OCI-LY7 (cell line): ENCODE measurements at regions not wholly inside any gene's neighbourhood (a gene's known extent, or its start where the extent isn't known, plus 50 kb on each side); places are given as distances from the start of the nearest gene placed in this dataset.

Experiments used
- BruUV-seq: library from RNA; stranded (reverse); fragments of 400-500 nt; replicated peaks from 2 replicates; lab custom pipeline; 2021; lab: Mats Ljungman, UMichigan
- CTCF ChIA-PET: fragments of 300-600 bp; sonication (Branson Sonifier 250); formaldehyde crosslinking; loops from one replicate; lab custom pipeline; 2022; ENCODE audit warnings: antibody characterized with exemption; ENCODE audit not compliant: unreplicated experiment; lab: Charles Lee
- POLR2A ChIA-PET: fragments of 300-600 bp; sonication (Branson Sonifier 250); formaldehyde crosslinking; loops from one replicate; lab custom pipeline; 2022; ENCODE audit warnings: antibody characterized with exemption; lab: Charles Lee
- DNase-seq: peaks from one replicate; pipeline ENCODE4 v3.0.0-alpha.2; 2015; ENCODE audit warnings: low spot score
- H2AFZ ChIP-seq: fragments of 200-600 bp; sonication (generic), shearing (Covaris generic); 2 replicates; pipeline ENCODE4 v1.6.1; 2014; ENCODE audit warnings: mild to moderate bottlenecking, antibody characterized with exemption, low read length, moderate library complexity
- H3K27ac ChIP-seq: fragments of 200-600 bp; sonication (generic); 2 replicates; pipeline ENCODE4 v1.5.1; 2014; ENCODE audit warnings: mixed run types, low read depth, mild to moderate bottlenecking, moderate library complexity, low read length, inconsistent platforms; ENCODE audit not compliant: poor library complexity, severe bottlenecking
- H3K36me3 ChIP-seq: fragments of 200-600 bp; sonication (generic); 2 replicates; pipeline ENCODE4 v1.6.1; 2014; ENCODE audit warnings: mild to moderate bottlenecking, antibody characterized with exemption, low read length, moderate library complexity, mixed read lengths; ENCODE audit not compliant: insufficient read depth
- H3K4me1 ChIP-seq: fragments of 200-600 bp; sonication (generic); 2 replicates; pipeline ENCODE4 v1.5.1; 2014; ENCODE audit warnings: mild to moderate bottlenecking, low read length; ENCODE audit not compliant: insufficient read depth, poor library complexity, severe bottlenecking
- H3K4me2 ChIP-seq: fragments of 200-600 bp; sonication (generic); 2 replicates; pipeline ENCODE4 v1.6.1; 2014; ENCODE audit warnings: mild to moderate bottlenecking, low read length
- H3K4me3 ChIP-seq: fragments of 200-600 bp; sonication (generic); 2 replicates; pipeline ENCODE4 v1.5.1; 2014; ENCODE audit warnings: mild to moderate bottlenecking, low read depth, low read length; ENCODE audit not compliant: poor library complexity, severe bottlenecking
- H3K79me2 ChIP-seq: fragments of 200-600 bp; sonication (generic); 2 replicates; pipeline ENCODE4 v1.6.1; 2016; ENCODE audit warnings: low read depth, mild to moderate bottlenecking, low read length, moderate library complexity, mixed read lengths; ENCODE audit not compliant: insufficient read depth
- H3K9me2 ChIP-seq: fragments of 200-600 bp; sonication (generic); 2 replicates; pipeline ENCODE4 v1.6.1; 2016; ENCODE audit warnings: mild to moderate bottlenecking, low read length, mixed read lengths; ENCODE audit not compliant: insufficient read depth
- H3K9me3 ChIP-seq: fragments of 200-600 bp; sonication (generic); 2 replicates; pipeline ENCODE4 v1.6.1; 2014; ENCODE audit warnings: mild to moderate bottlenecking, mixed run types, low read length, mixed read lengths
- H4K20me1 ChIP-seq: fragments of 200-600 bp; sonication (generic); 2 replicates; pipeline ENCODE4 v1.6.1; 2014; ENCODE audit warnings: mild to moderate bottlenecking, antibody characterized with exemption, low read length, moderate library complexity, mixed read lengths; ENCODE audit not compliant: insufficient read depth
- CTCF ChIP-seq: fragments of 200-600 bp; sonication (generic); conservative IDR thresholded peaks from 2 replicates; pipeline ENCODE4 v1.5.1; 2014; ENCODE audit warnings: mild to moderate bottlenecking, antibody characterized with exemption, low read length, moderate library complexity, mixed read lengths
- EZH2phosphoT487 ChIP-seq: fragments of 200-600 bp; sonication (generic); IDR thresholded peaks from 2 replicates; pipeline ENCODE4 v1.6.1; 2018; ENCODE audit warnings: low read depth, borderline replicate concordance, mild to moderate bottlenecking, mixed run types, antibody characterized with exemption, low read length, moderate library complexity, mixed read lengths
- intact Hi-C: fragments of 100-400 bp; cut with micrococcal nuclease; formaldehyde crosslinking; loops from one replicate; pipeline ENCODE4 v1.10.0; 2022; ENCODE audit not compliant: unreplicated experiment

DNA sequence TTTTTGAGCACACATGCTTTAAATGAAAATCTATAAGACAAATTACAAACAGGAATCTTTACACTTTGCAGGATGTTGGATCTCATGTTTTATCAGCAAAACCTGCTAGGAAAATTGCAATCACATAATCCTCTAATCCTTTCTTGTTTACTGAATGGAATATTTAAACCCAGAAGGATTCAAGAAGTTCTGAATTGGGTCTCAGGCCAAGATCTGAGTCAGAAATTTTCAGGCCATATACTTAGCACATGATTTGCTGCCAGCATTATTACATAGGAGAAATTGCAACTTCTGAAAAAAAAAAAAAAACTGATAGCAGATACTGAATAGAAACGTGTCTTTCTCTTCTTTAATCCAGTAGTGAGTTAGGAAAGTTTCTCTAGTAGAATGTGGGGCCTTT is 1005.3 kb upstream of the POT1 start:
- TF ChIP-seq EZH2phosphoT487 (no peak), CTCF (no peak)
- no peak for DNase-seq
- Histone ChIP-seq H4K20me1 (no peaks in the 10 kb centered on the region), H3K4me3 (no peak overlapping the region), H3K9me3 (no peaks in the 10 kb centered on the region), H3K27ac (no peak overlapping the region), H2AFZ (no peak overlapping the region), H3K9me2 (no peaks in the 10 kb centered on the region), H3K79me2 (no peaks in the 10 kb centered on the region), H3K4me1 (no peaks in the 10 kb centered on the region), H3K4me2 (no peak overlapping the region), H3K36me3 (no peaks in the 10 kb centered on the region)
- intact Hi-C loops: no loop called here
- POLR2A ChIA-PET: interaction anchor here (1.2 kb wide), 1 partner anchor 9 kb away, joined by 4 read pairs; no protein-coding TSS in a partner anchor
- CTCF ChIA-PET: no interaction called here
- no TSS peak for BruUV-seq

DNA sequence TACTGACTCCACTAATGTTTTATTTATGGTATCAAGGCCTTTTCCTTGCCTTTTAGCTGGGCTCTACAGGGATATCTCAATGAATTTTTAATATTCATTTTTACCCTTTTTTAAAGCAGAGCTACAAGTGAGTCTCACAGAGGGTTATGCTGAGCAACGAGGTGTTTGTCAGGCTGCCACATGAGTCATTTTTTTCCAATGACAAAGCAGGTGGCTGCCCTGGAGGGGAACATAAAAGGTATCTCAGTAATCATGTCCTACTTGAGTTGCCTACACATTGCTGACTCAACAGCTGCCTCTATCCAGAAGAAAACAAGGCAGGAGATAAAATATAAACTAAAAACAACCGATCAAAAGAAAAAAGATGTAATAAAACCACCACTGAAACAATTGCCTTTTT is 1004.9 kb upstream of the POT1 start:
- intact Hi-C loops: no loop called here
- DNase-seq: no peak
- no peak overlapping the region for H3K4me2 ChIP-seq
- H2AFZ ChIP-seq: no peak overlapping the region
- H4K20me1 ChIP-seq: no peaks in the 10 kb centered on the region
- no peaks in the 10 kb centered on the region for H3K9me3 ChIP-seq
- no peak overlapping the region for H3K27ac ChIP-seq
- H3K9me2 ChIP-seq: no peaks in the 10 kb centered on the region
- no peaks in the 10 kb centered on the region for H3K79me2 ChIP-seq
- H3K4me3 ChIP-seq: no peak overlapping the region
- POLR2A ChIA-PET: interaction anchor here (1.2 kb wide), 1 partner anchor 9 kb away, joined by 4 read pairs; no protein-coding TSS in a partner anchor
- CTCF ChIA-PET: no interaction called here
- BruUV-seq: no TSS peak
- no peaks in the 10 kb centered on the region for H3K4me1 ChIP-seq
- no peaks in the 10 kb centered on the region for H3K36me3 ChIP-seq
- TF ChIP-seq CTCF: no peak
- TF ChIP-seq EZH2phosphoT487: no peak

DNA sequence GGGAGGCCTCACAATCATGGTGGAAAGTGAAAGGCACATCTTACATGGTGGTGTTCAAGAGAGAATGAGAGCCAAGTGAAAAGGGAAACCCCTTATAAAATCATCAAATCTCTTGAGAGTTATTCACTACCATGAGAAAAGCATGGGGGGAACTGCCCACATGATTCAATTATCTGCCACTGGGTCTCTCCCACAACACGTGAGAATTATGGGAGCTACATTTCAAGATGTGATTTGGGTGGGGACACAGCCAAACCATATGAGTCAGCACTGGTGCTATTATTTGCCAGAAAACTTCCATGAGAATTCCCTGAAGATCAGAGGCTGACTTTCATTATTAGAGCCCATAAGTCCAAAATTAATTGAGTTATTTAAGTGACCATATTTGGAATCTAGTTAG is 1001.2 kb upstream of the POT1 start:
- no peak for DNase-seq
- Histone ChIP-seq H3K4me2 (no peak overlapping the region), H3K36me3 (no peaks in the 10 kb centered on the region), H3K27ac (no peak overlapping the region), H3K4me3 (no peak overlapping the region), H4K20me1 (no peaks in the 10 kb centered on the region), H3K9me3 (no peaks in the 10 kb centered on the region), H3K79me2 (no peaks in the 10 kb centered on the region), H3K9me2 (no peaks in the 10 kb centered on the region), H3K4me1 (no peaks in the 10 kb centered on the region), H2AFZ (no peak overlapping the region)
- BruUV-seq: no TSS peak
- CTCF ChIA-PET: no interaction called here
- TF ChIP-seq EZH2phosphoT487: no peak
- TF ChIP-seq CTCF: no peak
- POLR2A ChIA-PET: no interaction called here
- intact Hi-C loops: no loop called here
